Parathyroid adenoma (tissue), 2 donors: ENCODE measurements at regions not wholly inside any gene's neighbourhood (a gene's known extent, or its start where the extent isn't known, plus 50 kb on each side); places are given as distances from the start of the nearest gene placed in this dataset.

Experiments used
- H2AFZ ChIP-seq: fragments of 300-600 bp; sonication (generic); one replicate; pipeline ENCODE4 v1.7.0; 2017; ENCODE audit warnings: antibody characterized with exemption, mild to moderate bottlenecking
- H3K27ac ChIP-seq: fragments of 300-600 bp; sonication (generic); one replicate; pipeline ENCODE4 v1.7.0; 2017
- H3K27me3 ChIP-seq: fragments of 300-600 bp; sonication (generic); one replicate; pipeline ENCODE4 v1.7.0; 2017; ENCODE audit warnings: low read length; ENCODE audit not compliant: control insufficient read depth, insufficient read depth
- H3K36me3 ChIP-seq: fragments of 300-600 bp; sonication (generic); one replicate; pipeline ENCODE4 v1.7.0; 2017; ENCODE audit warnings: low read length; ENCODE audit not compliant: control insufficient read depth, insufficient read depth
- H3K4me1 ChIP-seq: fragments of 300-600 bp; sonication (generic); one replicate; pipeline ENCODE4 v1.7.0; 2017; ENCODE audit warnings: control low read depth
- H3K4me2 ChIP-seq: fragments of 300-600 bp; sonication (generic); one replicate; pipeline ENCODE4 v1.7.0; 2017; ENCODE audit warnings: low read length
- H3K4me3 ChIP-seq: fragments of 300-600 bp; sonication (generic); one replicate; pipeline ENCODE4 v1.7.0; 2017; ENCODE audit warnings: low read depth, low read length
- H3K79me2 ChIP-seq: fragments of 300-600 bp; sonication (generic); one replicate; pipeline ENCODE4 v1.7.0; 2017; ENCODE audit warnings: control low read depth
- H3K9ac ChIP-seq: fragments of 300-600 bp; sonication (generic); one replicate; pipeline ENCODE4 v1.7.0; 2017; ENCODE audit warnings: mild to moderate bottlenecking
- H3K9me3 ChIP-seq: fragments of 300-600 bp; sonication (generic); one replicate; pipeline ENCODE4 v1.7.0; 2017; ENCODE audit warnings: low read length; ENCODE audit not compliant: control insufficient read depth
- CTCF ChIP-seq: fragments of 300-600 bp; sonication (generic); IDR thresholded peaks from one replicate; pipeline ENCODE4 v1.7.0; 2017; ENCODE audit warnings: antibody characterized with exemption, mild to moderate bottlenecking
- donor health status: primary hyperparathyroidism.

- H3K9me3 ChIP-seq: no peaks in the 10 kb centered on the region
- no peaks in the 10 kb centered on the region for H3K4me1 ChIP-seq
- no peaks in the 10 kb centered on the region for H3K36me3 ChIP-seq
- no peak for TF ChIP-seq CTCF
- no peak overlapping the region for H3K9ac ChIP-seq
- no peak overlapping the region for H3K4me2 ChIP-seq
- no peaks in the 10 kb centered on the region for H3K27me3 ChIP-seq
- H3K27ac ChIP-seq: no peak overlapping the region
- H3K4me3 ChIP-seq: no peak overlapping the region
- H2AFZ ChIP-seq: no peak overlapping the region
- H3K79me2 ChIP-seq: no peaks in the 10 kb centered on the region
Measured at GRCh38 chr17:70994194-70994593, 824.9 kb downstream of the KCNJ2 start.

- TF ChIP-seq CTCF: no peak
- H3K4me1 ChIP-seq: no peaks in the 10 kb centered on the region
Measured at GRCh38 chr17:70995997-70996396, 826.7 kb downstream of the KCNJ2 start.

GRCh38 chr17:71003736-71004135 is 834.4 kb downstream of the KCNJ2 start:
- Histone ChIP-seq H3K27ac (no peak overlapping the region), H3K9me3 (no peaks in the 10 kb centered on the region), H3K79me2 (no peaks in the 10 kb centered on the region), H3K36me3 (no peaks in the 10 kb centered on the region), H3K4me2 (no peak overlapping the region), H3K4me1 (no peaks in the 10 kb centered on the region), H3K27me3 (no peaks in the 10 kb centered on the region), H3K4me3 (no peak overlapping the region), H2AFZ (no peak overlapping the region), H3K9ac (no peak overlapping the region)
- no peak for TF ChIP-seq CTCF

More at GRCh38 chr17:70995997-70996396, 826.7 kb downstream of the KCNJ2 start:
- Histone ChIP-seq H3K4me2 (no peak overlapping the region), H3K4me3 (no peak overlapping the region), H3K27me3 (no peaks in the 10 kb centered on the region), H2AFZ (no peak overlapping the region), H3K36me3 (no peaks in the 10 kb centered on the region), H3K79me2 (no peaks in the 10 kb centered on the region), H3K9ac (no peak overlapping the region), H3K9me3 (no peaks in the 10 kb centered on the region), H3K27ac (no peak overlapping the region)

GRCh38 chr17:71004413-71004812 is 835.1 kb downstream of the KCNJ2 start:
- H3K79me2 ChIP-seq: no peaks in the 10 kb centered on the region
- TF ChIP-seq CTCF: no peak
- no peaks in the 10 kb centered on the region for H3K9me3 ChIP-seq
- H3K36me3 ChIP-seq: no peaks in the 10 kb centered on the region
- no peaks in the 10 kb centered on the region for H3K27me3 ChIP-seq
- H3K4me1 ChIP-seq: no peaks in the 10 kb centered on the region
- H3K9ac ChIP-seq: no peak overlapping the region
- H2AFZ ChIP-seq: no peak overlapping the region
- no peak overlapping the region for H3K27ac ChIP-seq
- H3K4me3 ChIP-seq: no peak overlapping the region
- no peak overlapping the region for H3K4me2 ChIP-seq

- Histone ChIP-seq H3K4me1 (no peaks in the 10 kb centered on the region), H3K79me2 (no peaks in the 10 kb centered on the region), H3K9ac (no peak overlapping the region), H3K9me3 (no peaks in the 10 kb centered on the region), H3K4me2 (no peak overlapping the region), H3K4me3 (no peak overlapping the region), H2AFZ (no peak overlapping the region), H3K36me3 (no peaks in the 10 kb centered on the region), H3K27me3 (no peaks in the 10 kb centered on the region), H3K27ac (no peak overlapping the region)
- TF ChIP-seq CTCF: no peak
Measured at GRCh38 chr17:71011391-71011790, 842.1 kb downstream of the KCNJ2 start.
